ENCODE measurements at regions not wholly inside any gene's neighbourhood (a gene's known extent, or its start where the extent isn't known, plus 50 kb on each side); places are given as distances from the start of the nearest gene placed in this dataset.

DNA sequence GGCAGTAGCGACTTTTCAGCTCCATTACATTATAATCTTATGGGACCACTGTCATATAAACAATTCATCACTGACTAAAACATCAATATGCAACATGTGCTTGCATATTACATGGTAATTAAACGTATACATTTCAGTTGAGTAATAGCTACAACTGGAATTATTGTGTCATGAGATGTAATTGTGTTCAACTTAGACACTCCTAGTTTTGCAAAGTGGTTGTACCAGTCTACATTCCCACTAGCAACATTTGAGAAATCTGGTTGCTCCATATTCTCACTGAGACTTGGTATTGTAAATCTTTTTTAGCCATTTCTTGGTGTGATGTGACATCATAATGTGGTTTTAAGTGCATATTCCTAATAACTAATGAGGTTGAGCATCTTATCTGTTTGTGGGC lies 90.0 kb downstream of the CAPZA3 start (continued):
- TF ChIP-seq TBP (IDR thresholded peaks at IDR 0.05; ENCODE audit: low read depth, low read length) (no peak), MAFK (IDR thresholded peaks at IDR 0.05; ENCODE audit: low read depth, low read length) (no peak), POLR2AphosphoS5 (IDR thresholded peaks at IDR 0.05; ENCODE audit: low read depth, low read length) (no peak), BCL11A (IDR thresholded peaks at IDR 0.05; ENCODE audit: low read depth in 2 of 2, low read length in 2 of 2) (no peak), TCF12 (IDR thresholded peaks at IDR 0.05; ENCODE audit: low read depth, low read length) (no peak)
- TF ChIP-seq, protein P1, sequence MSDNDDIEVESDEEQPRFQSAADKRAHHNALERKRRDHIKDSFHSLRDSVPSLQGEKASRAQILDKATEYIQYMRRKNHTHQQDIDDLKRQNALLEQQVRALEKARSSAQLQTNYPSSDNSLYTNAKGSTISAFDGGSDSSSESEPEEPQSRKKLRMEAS (IDR thresholded peaks at IDR 0.05): no peak
- TF ChIP-seq, protein P2, sequence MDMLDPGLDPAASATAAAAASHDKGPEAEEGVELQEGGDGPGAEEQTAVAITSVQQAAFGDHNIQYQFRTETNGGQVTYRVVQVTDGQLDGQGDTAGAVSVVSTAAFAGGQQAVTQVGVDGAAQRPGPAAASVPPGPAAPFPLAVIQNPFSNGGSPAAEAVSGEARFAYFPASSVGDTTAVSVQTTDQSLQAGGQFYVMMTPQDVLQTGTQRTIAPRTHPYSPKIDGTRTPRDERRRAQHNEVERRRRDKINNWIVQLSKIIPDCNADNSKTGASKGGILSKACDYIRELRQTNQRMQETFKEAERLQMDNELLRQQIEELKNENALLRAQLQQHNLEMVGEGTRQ (IDR thresholded peaks at IDR 0.05; ENCODE audit: low read length): no peak

Measured in H1 (cell line).